ENCODE measurements at regions not wholly inside any gene's neighbourhood (a gene's known extent, or its start where the extent isn't known, plus 50 kb on each side); places are given as distances from the start of the nearest gene placed in this dataset.

- Histone ChIP-seq H3K9ac (replicated peaks; ENCODE audit: extremely low read depth, insufficient read depth, low read length) (no peak overlapping the region), H3K9me1 (replicated peaks; ENCODE audit: control insufficient read depth, extremely low read depth, insufficient read depth, low read length) (no peaks in the 10 kb centered on the region), H3K9me3 (replicated peaks; ENCODE audit: control insufficient read depth, insufficient read depth, low read length) (no peaks in the 10 kb centered on the region), H4K20me1 (replicated peaks; ENCODE audit: control insufficient read depth, extremely low read depth, insufficient read depth, low read length) (no peaks in the 10 kb centered on the region), H3K27me3 (ENCODE audit: control insufficient read depth in 2 of 2, insufficient read depth in 2 of 2, low read length in 2 of 2) (peaks cover 0 to 2% of the 10 kb centered on the region in 2 experiments), H3K27ac (ENCODE audit: insufficient read depth, low read depth, low read length) (no peak overlapping the region), H3K4me1 (ENCODE audit: control insufficient read depth, extremely low read depth, insufficient read depth, low read length) (no peaks in the 10 kb centered on the region), H3K4me2 (ENCODE audit: insufficient read depth, low read length) (no peak overlapping the region), H3K4me3 (replicated peaks in 1 of 3; ENCODE audit: insufficient read depth in 1 of 3, low read depth in 1 of 3, low read length in 3 of 3) (no peak overlapping the region), H3K36me3 (ENCODE audit: control insufficient read depth in 2 of 2, extremely low read depth in 1 of 2, insufficient read depth in 2 of 2, low read length in 2 of 2) (no peaks in the 10 kb centered on the region), H3K79me2 (ENCODE audit: control insufficient read depth, insufficient read depth, low read length) (no peaks in the 10 kb centered on the region), H2AFZ (ENCODE audit: low read depth, low read length) (no peak overlapping the region)
- FAIRE-seq = no peak
- ChIA-PET CTCF (no interaction called here), POLR2A (no interaction called here)
- DNase-seq (ENCODE audit: low read depth, low spot score) = no peak
- BruUV-seq (replicated peaks) = no TSS peak
- intact Hi-C loops (cut with micrococcal nuclease) (no loop called here), dilution Hi-C loops (cut with MboI; ENCODE audit: extremely low pct_ligation_motif_present, low sequenced_read_pairs) (no loop called here)
- TF ChIP-seq POLR2AphosphoS5 (IDR thresholded peaks at IDR 0.05; ENCODE audit: insufficient read depth, low read depth, low read length) (no peak), EZH2 (IDR thresholded peaks at IDR 0.05; ENCODE audit: borderline replicate concordance, low read depth, low read length, severe bottlenecking) (no peak), MYC (IDR thresholded peaks at IDR 0.05; ENCODE audit: low read depth, low read length) (no peak), MAX (IDR thresholded peaks at IDR 0.05; ENCODE audit: insufficient read depth, insufficient read length) (no peak), GATA2 (IDR thresholded peaks at IDR 0.05; ENCODE audit: insufficient read depth, insufficient read length, low read depth, low read length) (no peak), JUN (IDR thresholded peaks at IDR 0.05; ENCODE audit: borderline replicate concordance, insufficient read depth, insufficient read length, low read depth) (no peak), FOS (IDR thresholded peaks at IDR 0.05; ENCODE audit: borderline replicate concordance, insufficient read depth, low read length) (no peak), POLR2A (IDR thresholded peaks at IDR 0.05; ENCODE audit: low read depth, low read length) (no peak), CTCF (IDR thresholded peaks at IDR 0.05; ENCODE audit: extremely low read depth in 1 of 2, insufficient read depth in 1 of 2, low read depth in 1 of 2, low read length in 2 of 2) (no peak)
These were observed 97.0 kb downstream of the PSAT1 start for GRCh38 chr9:78393932-78394331.
